Endothelial cell of umbilical vein (primary cell): ENCODE measurements at regions not wholly inside any gene's neighbourhood (a gene's known extent, or its start where the extent isn't known, plus 50 kb on each side); places are given as distances from the start of the nearest gene placed in this dataset.
"Not testable (repeated sequence)": the region's sequence is repeated elsewhere in the genome, so short reads cannot be mapped to it uniquely, and the experiment has no call there.

Source experiments
- BruUV-seq: library from RNA; stranded (reverse); fragments of 400-500 nt; replicated peaks from 2 replicates; lab custom pipeline; 2021; lab: Mats Ljungman, UMichigan
- CTCF ChIA-PET: fragments of 300-600, 350-600 bp; sonication (Branson Sonifier 250); formaldehyde crosslinking; loops from one replicate; lab custom pipeline; 2021; ENCODE audit warnings: antibody characterized with exemption, inconsistent platforms; lab: Charles Lee
- POLR2A ChIA-PET: fragments of 300-600, 350-600 bp; sonication (Branson Sonifier 250); formaldehyde crosslinking; loops from one replicate; lab custom pipeline; 2021; ENCODE audit warnings: antibody characterized with exemption, inconsistent platforms; lab: Charles Lee
- DNase-seq: peaks from one replicate; pipeline ENCODE4 v3.0.0-alpha.2; 2011; ENCODE audit warnings: low read depth, low spot score
- FAIRE-seq: peaks from 2 replicates; lab custom pipeline; 2011; peaks lifted over from hg19 to GRCh38; lab: Jason Lieb, UNC
- H2AFZ ChIP-seq: 2 replicates; pipeline ENCODE4 v1.6.0; 2012; ENCODE audit warnings: low read depth, low read length, control low read depth, inconsistent platforms
- H3K27ac ChIP-seq: 2 replicates; pipeline ENCODE4 v1.5.1; 2011; ENCODE audit warnings: low read depth, mild to moderate bottlenecking, control low read depth, low read length, moderate library complexity; ENCODE audit not compliant: insufficient read depth
- H3K27me3 ChIP-seq, 2 experiments: 2 replicates each; pipeline versions ENCODE4 v1.6.0 to v1.6.1; 2011; ENCODE audit warnings: low read length in 2 of 2, mixed read lengths in 1 of 2; ENCODE audit not compliant: control insufficient read depth in 2 of 2, insufficient read depth in 2 of 2
- H3K36me3 ChIP-seq, 2 experiments: 2 replicates in 1 of 2; 3 replicates in 1 of 2; pipeline ENCODE4 v1.5.1; 2011; ENCODE audit warnings: low read length in 2 of 2, mild to moderate bottlenecking in 1 of 2, moderate library complexity in 1 of 2; ENCODE audit not compliant: control insufficient read depth in 2 of 2, insufficient read depth in 2 of 2; ENCODE audit errors: extremely low read depth in 1 of 2
- H3K4me1 ChIP-seq: 3 replicates; pipeline ENCODE4 v1.5.1; 2011; ENCODE audit warnings: mild to moderate bottlenecking, low read length; ENCODE audit not compliant: control insufficient read depth, insufficient read depth; ENCODE audit errors: extremely low read depth
- H3K4me2 ChIP-seq: 2 replicates; pipeline ENCODE4 v1.6.1; 2011; ENCODE audit warnings: low read length, control low read depth, mixed read lengths; ENCODE audit not compliant: insufficient read depth
- H3K4me3 ChIP-seq, 3 experiments: fragments of 200-600 bp in 1 of 3; sonication (generic), shearing (Covaris generic) in 1 of 3; replicated peaks in 1 of 3; 2 replicates each; pipeline ENCODE4 v1.5.1; 2011 to 2016; ENCODE audit warnings: control low read depth in 3 of 3, low read length in 3 of 3, mild to moderate bottlenecking in 2 of 3, inconsistent platforms in 1 of 3, low read depth in 1 of 3, moderate library complexity in 1 of 3; ENCODE audit not compliant: insufficient read depth in 1 of 3
- H3K79me2 ChIP-seq: 2 replicates; pipeline ENCODE4 v1.6.0; 2012; ENCODE audit warnings: low read length, inconsistent platforms; ENCODE audit not compliant: control insufficient read depth, insufficient read depth
- H3K9ac ChIP-seq: replicated peaks from 2 replicates; pipeline ENCODE3; 2011; ENCODE audit warnings: low read length, control low read depth; ENCODE audit not compliant: insufficient read depth; ENCODE audit errors: extremely low read depth
- H3K9me1 ChIP-seq: replicated peaks from 3 replicates; pipeline ENCODE4 v1.6.0; 2011; ENCODE audit warnings: mild to moderate bottlenecking, low read length; ENCODE audit not compliant: control insufficient read depth, insufficient read depth; ENCODE audit errors: extremely low read depth
- H3K9me3 ChIP-seq: replicated peaks from 2 replicates; pipeline ENCODE4 v1.5.1; 2012; ENCODE audit warnings: low read length, inconsistent platforms; ENCODE audit not compliant: control insufficient read depth, insufficient read depth
- H4K20me1 ChIP-seq: replicated peaks from 2 replicates; pipeline ENCODE3; 2011; ENCODE audit warnings: mild to moderate bottlenecking, low read length; ENCODE audit not compliant: control insufficient read depth, insufficient read depth; ENCODE audit errors: extremely low read depth
- EZH2 ChIP-seq: IDR thresholded peaks from 2 replicates; pipeline ENCODE4 v1.6.1; 2012; ENCODE audit warnings: borderline replicate concordance, low read depth, mild to moderate bottlenecking, moderate library complexity, low read length, inconsistent platforms; ENCODE audit not compliant: severe bottlenecking
- GATA2 ChIP-seq: IDR thresholded peaks from 2 replicates; pipeline ENCODE4 v1.7.0; 2011; ENCODE audit warnings: low read depth, mild to moderate bottlenecking, moderate library complexity, mixed read lengths, low read length; ENCODE audit not compliant: insufficient read length, insufficient read depth
- JUN ChIP-seq: IDR thresholded peaks from 2 replicates; pipeline ENCODE4 v1.6.1; 2011; ENCODE audit warnings: borderline replicate concordance, low read depth; ENCODE audit not compliant: insufficient read length, insufficient read depth
- MYC ChIP-seq: IDR thresholded peaks from one replicate; pipeline ENCODE4 v1.6.1; 2011; ENCODE audit warnings: mild to moderate bottlenecking, low read depth, low read length
- POLR2A ChIP-seq: IDR thresholded peaks from 2 replicates; pipeline ENCODE4 v1.6.1; 2012; ENCODE audit warnings: low read depth, mild to moderate bottlenecking, control low read depth, low read length
- dilution Hi-C: fragments of 300-500 bp; cut with MboI; formaldehyde crosslinking; loops from one replicate; pipeline ENCODE4 v1.15.0; 2019; ENCODE audit warnings: low sequenced_read_pairs; ENCODE audit not compliant: extremely low pct_ligation_motif_present
- intact Hi-C: fragments of 100-400 bp; cut with micrococcal nuclease; formaldehyde crosslinking; loops from one replicate; pipeline ENCODE4 v1.10.0; 2022
- TF ChIP-seq, protein P1 (sequence below), 2 donors: IDR thresholded peaks; 1 replicate in 1 of 2; 2 replicates in 1 of 2; pipeline ENCODE4 v1.5.1; 2011; ENCODE audit warnings: low read length in 2 of 2, mild to moderate bottlenecking in 2 of 2, moderate library complexity in 2 of 2, control low read depth in 1 of 2, inconsistent platforms in 1 of 2, low read depth in 1 of 2; ENCODE audit not compliant: insufficient read depth in 1 of 2; ENCODE audit errors: extremely low read depth in 1 of 2

DNA sequence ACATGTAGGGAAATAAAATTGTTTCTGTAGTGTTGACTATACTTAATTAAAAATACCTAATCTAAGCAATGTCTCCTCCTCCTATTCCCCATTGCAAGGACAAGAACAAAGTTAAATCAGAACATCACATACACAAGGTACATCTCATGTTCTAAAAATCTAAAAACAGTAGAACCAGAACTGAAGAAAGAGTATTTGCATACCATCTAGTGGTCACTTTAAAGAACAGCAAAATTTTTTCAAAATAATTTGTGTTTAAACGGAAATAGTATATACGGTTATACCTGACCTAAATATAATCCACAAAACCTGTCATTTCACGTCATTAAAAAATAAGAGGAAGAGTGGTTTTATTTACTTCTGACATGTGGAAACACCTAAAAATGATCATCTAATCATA is 294.3 kb upstream of the KCNH7 start:
- ChIA-PET CTCF (interaction anchor here (1.1 kb wide), 1 partner anchor 1257 kb away, joined by 3 read pairs; no protein-coding TSS in a partner anchor), POLR2A (no interaction called here)
- H3K27me3 ChIP-seq = no peaks in the 10 kb centered on the region
- no peak for TF ChIP-seq GATA2
- TF ChIP-seq MYC = no peak
- TF ChIP-seq, protein P1, sequence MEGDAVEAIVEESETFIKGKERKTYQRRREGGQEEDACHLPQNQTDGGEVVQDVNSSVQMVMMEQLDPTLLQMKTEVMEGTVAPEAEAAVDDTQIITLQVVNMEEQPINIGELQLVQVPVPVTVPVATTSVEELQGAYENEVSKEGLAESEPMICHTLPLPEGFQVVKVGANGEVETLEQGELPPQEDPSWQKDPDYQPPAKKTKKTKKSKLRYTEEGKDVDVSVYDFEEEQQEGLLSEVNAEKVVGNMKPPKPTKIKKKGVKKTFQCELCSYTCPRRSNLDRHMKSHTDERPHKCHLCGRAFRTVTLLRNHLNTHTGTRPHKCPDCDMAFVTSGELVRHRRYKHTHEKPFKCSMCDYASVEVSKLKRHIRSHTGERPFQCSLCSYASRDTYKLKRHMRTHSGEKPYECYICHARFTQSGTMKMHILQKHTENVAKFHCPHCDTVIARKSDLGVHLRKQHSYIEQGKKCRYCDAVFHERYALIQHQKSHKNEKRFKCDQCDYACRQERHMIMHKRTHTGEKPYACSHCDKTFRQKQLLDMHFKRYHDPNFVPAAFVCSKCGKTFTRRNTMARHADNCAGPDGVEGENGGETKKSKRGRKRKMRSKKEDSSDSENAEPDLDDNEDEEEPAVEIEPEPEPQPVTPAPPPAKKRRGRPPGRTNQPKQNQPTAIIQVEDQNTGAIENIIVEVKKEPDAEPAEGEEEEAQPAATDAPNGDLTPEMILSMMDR (IDR thresholded peaks at IDR 0.05; ENCODE audit: extremely low read depth in 1 of 2, insufficient read depth in 1 of 2, low read depth in 1 of 2, low read length in 2 of 2) = peak; percentile 6 to 21
- TF ChIP-seq JUN = no peak
- TF ChIP-seq EZH2 = no peak
- no peak for TF ChIP-seq POLR2A
- H3K27ac ChIP-seq = no peak overlapping the region
- peak; percentile 7 for DNase-seq
- H3K4me1 ChIP-seq = no peaks in the 10 kb centered on the region
- dilution Hi-C loops = no loop called here
- H3K9ac ChIP-seq = no peak overlapping the region
- no peaks in the 10 kb centered on the region for H3K9me1 ChIP-seq
- H3K9me3 ChIP-seq = no peaks in the 10 kb centered on the region
- intact Hi-C loops = loop anchor here (1.0 kb wide), 1 partner anchor 243 kb away; no protein-coding TSS in a partner anchor
- H2AFZ ChIP-seq = no peak overlapping the region
- no peak overlapping the region for H3K4me3 ChIP-seq
- no peak overlapping the region for H3K4me2 ChIP-seq
- peak; percentile 67 for FAIRE-seq
- BruUV-seq = no TSS peak
- H4K20me1 ChIP-seq = no peaks in the 10 kb centered on the region
- H3K79me2 ChIP-seq = no peaks in the 10 kb centered on the region
- H3K36me3 ChIP-seq = no peaks in the 10 kb centered on the region

DNA sequence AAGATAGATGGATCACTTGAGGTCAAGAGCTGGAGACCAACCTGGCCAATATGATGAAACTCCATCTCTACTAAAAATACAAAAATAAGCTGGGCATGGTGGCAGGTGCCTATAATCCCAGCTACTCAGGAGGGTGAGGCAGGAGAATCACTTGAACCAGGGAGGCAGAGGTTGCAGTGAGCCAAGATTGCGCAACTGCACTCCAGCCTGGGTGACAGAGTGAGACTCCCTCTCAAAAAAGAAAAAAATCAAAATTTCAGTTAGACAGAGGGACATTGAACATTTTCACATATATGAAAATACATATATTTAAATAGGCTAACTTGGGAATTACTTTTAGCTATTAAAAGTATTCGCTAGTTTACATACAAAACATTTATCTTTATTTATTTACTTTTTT is 293.6 kb upstream of the KCNH7 start:
- H3K27me3 ChIP-seq, H3K79me2 ChIP-seq, H3K4me3 ChIP-seq, H3K4me2 ChIP-seq, H2AFZ ChIP-seq, FAIRE-seq, DNase-seq, H3K27ac ChIP-seq, dilution Hi-C loops, H3K9me3 ChIP-seq, H4K20me1 ChIP-seq, H3K9me1 ChIP-seq, H3K9ac ChIP-seq, H3K36me3 ChIP-seq, H3K4me1 ChIP-seq, POLR2A ChIA-PET, intact Hi-C loops, BruUV-seq: not testable (repeated sequence)
- CTCF ChIA-PET = interaction anchor here (1.1 kb wide), 1 partner anchor 1258 kb away, joined by 3 read pairs; no protein-coding TSS in a partner anchor
